Breast epithelium (tissue), 4 donors: ENCODE measurements at regions not wholly inside any gene's neighbourhood (a gene's known extent, or its start where the extent isn't known, plus 50 kb on each side); places are given as distances from the start of the nearest gene placed in this dataset.

Experiments used
- DNase-seq, 2 donors: peaks; one replicate each; pipeline ENCODE4 v3.0.0-alpha.2; 2019; ENCODE audit warnings: low spot score in 2 of 2
- H3K27ac ChIP-seq, 2 donors: fragments of 200-600 bp; sonication (generic) in 1 of 2; one replicate each; pipeline ENCODE4 v1.5.1; 2016 to 2019; ENCODE audit warnings: mild to moderate bottlenecking in 1 of 2
- H3K27me3 ChIP-seq, 2 donors: fragments of 200-600 bp; sonication (generic) in 1 of 2; one replicate each; pipeline versions ENCODE4 v1.5.1 to v1.6.0; 2017 to 2019; ENCODE audit warnings: control low read depth in 1 of 2, mild to moderate bottlenecking in 1 of 2
- H3K36me3 ChIP-seq: fragments of 200-600 bp; one replicate; pipeline ENCODE4 v1.5.1; 2019
- H3K4me1 ChIP-seq, 2 donors: fragments of 200-600 bp; sonication (generic); one replicate each; pipeline ENCODE4 v1.5.1; 2016 to 2019; ENCODE audit warnings: control low read depth in 1 of 2
- H3K4me3 ChIP-seq, 3 donors: fragments of 200-600 bp; sonication (generic); 1 replicate in 2 of 3; 2 replicates in 1 of 3; pipeline ENCODE4 v1.5.1; 2016 to 2019; ENCODE audit warnings: mild to moderate bottlenecking in 3 of 3, moderate library complexity in 2 of 3
- H3K9me3 ChIP-seq, 2 donors: fragments of 200-600 bp; sonication (generic) in 1 of 2; one replicate each; pipeline ENCODE4 v1.5.1; 2016 to 2019; ENCODE audit warnings: control low read depth in 1 of 2
- POLR2A ChIP-seq: fragments of 450-650 bp; IDR thresholded peaks from one replicate; pipeline ENCODE4 v1.6.1; 2016; ENCODE audit warnings: antibody characterized with exemption, mild to moderate bottlenecking, moderate library complexity
- POLR2AphosphoS5 ChIP-seq, 3 donors: sonication (generic); formaldehyde crosslinking; IDR thresholded peaks; one replicate each; pipeline ENCODE4 v1.6.1; 2017; ENCODE audit warnings: antibody characterized with exemption in 3 of 3
- intact Hi-C: fragments of 100-400 bp; cut with DNase I; formaldehyde crosslinking; loops from one replicate; pipeline ENCODE4 v1.15.1; 2023; ENCODE audit warnings: low total_unique reads
- TF ChIP-seq, protein P1 (sequence below), 3 donors: fragments of 450-650 bp; IDR thresholded peaks; one replicate each; pipeline ENCODE4 v1.5.1; 2016 to 2017; ENCODE audit warnings: antibody characterized with exemption in 3 of 3, mild to moderate bottlenecking in 3 of 3, moderate library complexity in 3 of 3

DNA sequence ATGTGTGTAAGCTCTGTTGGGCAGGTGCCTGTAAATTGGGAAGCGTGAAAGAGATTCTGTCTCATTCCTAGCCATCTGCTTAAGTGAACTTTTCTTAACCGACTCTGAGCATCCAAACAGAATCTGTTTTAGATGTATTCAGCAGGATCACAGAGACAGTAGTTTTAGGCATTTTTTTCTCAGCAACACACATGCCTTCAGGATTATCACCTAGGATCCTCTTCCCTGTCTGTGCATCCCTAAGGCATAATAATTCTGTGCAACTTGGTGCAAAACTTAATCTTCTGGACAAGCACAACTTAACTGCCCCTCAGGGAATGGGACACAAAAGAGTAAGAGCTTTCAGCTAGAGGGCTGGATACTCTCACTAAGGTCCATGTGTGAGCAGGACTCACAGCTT, 284.8 kb downstream of the C7orf25 start:
- Histone ChIP-seq H3K4me1 (no peaks in the 10 kb centered on the region), H3K4me3 (no peak overlapping the region), H3K9me3 (no peaks in the 10 kb centered on the region), H3K36me3 (no peaks in the 10 kb centered on the region), H3K27ac (no peak overlapping the region), H3K27me3 (no peaks in the 10 kb centered on the region)
- DNase-seq = no peak
- intact Hi-C loops = no loop called here
- TF ChIP-seq, protein P1, sequence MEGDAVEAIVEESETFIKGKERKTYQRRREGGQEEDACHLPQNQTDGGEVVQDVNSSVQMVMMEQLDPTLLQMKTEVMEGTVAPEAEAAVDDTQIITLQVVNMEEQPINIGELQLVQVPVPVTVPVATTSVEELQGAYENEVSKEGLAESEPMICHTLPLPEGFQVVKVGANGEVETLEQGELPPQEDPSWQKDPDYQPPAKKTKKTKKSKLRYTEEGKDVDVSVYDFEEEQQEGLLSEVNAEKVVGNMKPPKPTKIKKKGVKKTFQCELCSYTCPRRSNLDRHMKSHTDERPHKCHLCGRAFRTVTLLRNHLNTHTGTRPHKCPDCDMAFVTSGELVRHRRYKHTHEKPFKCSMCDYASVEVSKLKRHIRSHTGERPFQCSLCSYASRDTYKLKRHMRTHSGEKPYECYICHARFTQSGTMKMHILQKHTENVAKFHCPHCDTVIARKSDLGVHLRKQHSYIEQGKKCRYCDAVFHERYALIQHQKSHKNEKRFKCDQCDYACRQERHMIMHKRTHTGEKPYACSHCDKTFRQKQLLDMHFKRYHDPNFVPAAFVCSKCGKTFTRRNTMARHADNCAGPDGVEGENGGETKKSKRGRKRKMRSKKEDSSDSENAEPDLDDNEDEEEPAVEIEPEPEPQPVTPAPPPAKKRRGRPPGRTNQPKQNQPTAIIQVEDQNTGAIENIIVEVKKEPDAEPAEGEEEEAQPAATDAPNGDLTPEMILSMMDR (IDR thresholded peaks at IDR 0.05) = no peak
- TF ChIP-seq POLR2A (no peak), POLR2AphosphoS5 (IDR thresholded peaks at IDR 0.05) (no peak)

DNA sequence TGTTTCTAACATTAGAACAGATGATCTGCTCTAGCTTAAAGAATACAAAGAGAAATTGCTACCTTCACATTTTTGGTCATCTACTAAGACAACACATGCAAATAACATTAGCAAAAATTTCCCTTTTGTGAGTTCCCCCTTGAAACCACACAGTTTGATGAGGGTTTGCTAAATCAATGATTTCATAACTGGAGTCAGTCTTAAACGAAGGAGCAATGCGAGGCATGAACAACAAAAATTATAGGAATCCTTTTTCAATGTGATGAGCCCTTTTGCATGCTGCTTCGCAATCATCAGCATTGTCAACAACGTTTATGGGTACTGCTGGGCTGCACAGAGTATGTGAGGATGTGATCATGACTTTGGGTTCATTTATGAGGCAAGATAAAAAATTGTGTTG, 286.4 kb downstream of the C7orf25 start:
- TF ChIP-seq POLR2AphosphoS5 (IDR thresholded peaks at IDR 0.05) = no peak
- no peak for TF ChIP-seq POLR2A
- TF ChIP-seq, protein P1 (IDR thresholded peaks at IDR 0.05) = no peak
- no peak overlapping the region for H3K27ac ChIP-seq
- intact Hi-C loops = no loop called here
- no peaks in the 10 kb centered on the region for H3K36me3 ChIP-seq
- H3K4me3 ChIP-seq = no peak overlapping the region
- DNase-seq = no peak
- H3K9me3 ChIP-seq = no peaks in the 10 kb centered on the region
- no peaks in the 10 kb centered on the region for H3K27me3 ChIP-seq
- no peaks in the 10 kb centered on the region for H3K4me1 ChIP-seq

DNA sequence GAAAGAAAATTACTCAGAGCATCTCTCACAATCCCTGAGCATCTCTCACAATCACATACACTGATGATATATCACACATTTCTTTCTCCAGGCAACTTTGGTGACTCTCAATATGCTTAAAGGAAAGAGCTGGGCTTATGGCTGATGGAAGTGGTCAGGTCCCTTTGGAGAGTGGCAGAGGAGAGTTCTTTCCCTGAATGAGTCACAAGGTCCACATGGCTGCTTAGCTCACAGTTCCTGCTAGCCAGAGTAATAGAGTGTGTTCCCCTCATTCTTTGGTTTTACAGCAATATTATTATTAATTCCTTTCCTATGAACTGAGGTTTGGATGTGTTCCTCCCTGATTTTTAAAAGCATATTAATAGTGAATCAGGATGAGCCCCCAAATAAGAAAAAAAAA, 287.4 kb downstream of the C7orf25 start:
- H3K4me3 ChIP-seq = no peak overlapping the region
- H3K9me3 ChIP-seq = no peaks in the 10 kb centered on the region
- H3K4me1 ChIP-seq = no peaks in the 10 kb centered on the region
- no peaks in the 10 kb centered on the region for H3K36me3 ChIP-seq
- no peak for DNase-seq
- H3K27me3 ChIP-seq = no peaks in the 10 kb centered on the region
- intact Hi-C loops = no loop called here
- no peak overlapping the region for H3K27ac ChIP-seq
- TF ChIP-seq, protein P1 (IDR thresholded peaks at IDR 0.05) = no peak
- TF ChIP-seq POLR2A (no peak), POLR2AphosphoS5 (IDR thresholded peaks at IDR 0.05) (no peak)

DNA sequence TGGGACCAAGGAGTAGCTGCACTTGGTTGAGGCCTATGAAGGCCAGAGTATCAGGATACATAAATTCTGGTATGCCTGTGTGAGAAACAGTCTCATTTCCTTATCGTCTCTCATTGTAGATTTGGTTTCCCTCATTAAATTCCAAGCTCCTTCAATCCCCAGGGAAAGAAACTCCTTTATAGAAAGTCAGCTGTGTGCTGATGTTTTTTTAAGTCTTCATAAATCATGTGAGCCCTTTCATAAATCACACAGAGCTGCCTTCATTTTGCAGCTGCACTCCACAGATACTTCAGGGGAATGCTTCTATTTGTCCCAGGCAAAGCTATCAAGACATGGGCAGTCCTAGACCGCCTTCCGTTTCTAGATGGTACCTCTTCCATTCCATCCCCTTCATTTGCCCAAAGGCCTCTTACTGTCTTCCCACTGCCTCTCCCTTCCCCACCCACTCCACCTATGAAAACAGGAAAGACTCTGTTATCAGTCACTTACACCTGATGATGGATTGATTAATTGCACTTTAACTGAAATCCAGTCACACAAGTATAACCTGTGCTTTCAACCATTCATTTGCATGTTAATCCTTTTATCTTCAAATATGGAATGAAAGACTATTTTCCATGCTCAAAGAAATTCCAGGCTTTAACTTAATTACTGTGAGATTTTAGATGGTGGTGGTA, 290.2 kb downstream of the C7orf25 start:
- intact Hi-C loops = no loop called here
- Histone ChIP-seq H3K4me3 (no peak overlapping the region), H3K27me3 (no peaks in the 10 kb centered on the region), H3K36me3 (no peaks in the 10 kb centered on the region), H3K4me1 (no peaks in the 10 kb centered on the region), H3K9me3 (no peaks in the 10 kb centered on the region), H3K27ac (no peak overlapping the region)
- TF ChIP-seq POLR2A (no peak), POLR2AphosphoS5 (IDR thresholded peaks at IDR 0.05) (no peak)
- TF ChIP-seq, protein P1 (IDR thresholded peaks at IDR 0.05) = no peak
- no peak for DNase-seq

DNA sequence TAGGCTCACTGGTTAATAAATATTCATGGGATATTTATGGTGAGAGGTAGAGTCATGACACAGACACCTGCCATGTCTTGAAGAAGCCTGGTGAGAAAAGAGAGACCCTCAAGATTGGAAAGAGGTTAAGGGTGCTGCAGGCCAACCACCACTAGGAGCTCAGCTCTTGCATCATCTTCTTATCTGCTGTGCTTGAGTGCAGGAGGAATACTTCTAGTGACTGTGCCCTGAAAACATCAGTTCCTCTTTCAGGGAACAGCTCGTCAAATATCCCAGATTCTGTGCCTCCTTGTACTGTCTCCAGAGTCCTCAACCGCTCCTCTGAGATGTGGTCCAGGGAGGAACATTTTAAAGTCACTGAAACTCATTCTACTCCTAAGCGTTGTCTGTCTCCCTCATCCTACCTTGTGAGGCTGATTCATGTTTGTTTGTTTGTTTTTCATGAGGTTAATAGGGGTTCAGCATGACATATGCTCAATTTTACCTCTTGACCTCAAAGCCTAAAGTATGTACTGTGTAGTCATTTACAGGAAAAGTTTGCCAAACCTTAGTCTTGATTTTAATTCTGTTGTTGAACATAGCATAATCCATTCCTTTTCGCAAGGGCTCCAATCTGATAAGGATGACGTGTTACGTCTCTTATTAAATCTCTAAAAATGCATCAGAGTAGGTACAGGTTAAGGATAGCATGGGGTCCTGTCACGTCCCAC, 293.1 kb downstream of the C7orf25 start:
- no peak overlapping the region for H3K4me3 ChIP-seq
- DNase-seq = no peak
- no peaks in the 10 kb centered on the region for H3K4me1 ChIP-seq
- no peaks in the 10 kb centered on the region for H3K9me3 ChIP-seq
- intact Hi-C loops = no loop called here
- no peaks in the 10 kb centered on the region for H3K36me3 ChIP-seq
- H3K27ac ChIP-seq = no peak overlapping the region
- no peak for TF ChIP-seq POLR2A
- TF ChIP-seq, protein P1 (IDR thresholded peaks at IDR 0.05) = no peak
- H3K27me3 ChIP-seq = no peaks in the 10 kb centered on the region
